HG03571 (cell line): ENCODE measurements at regions not wholly inside any gene's neighbourhood (a gene's known extent, or its start where the extent isn't known, plus 50 kb on each side); places are given as distances from the start of the nearest gene placed in this dataset.
A peak's percentile ranks its signal among the peaks of the same experiment; 100 is the strongest.
"Not testable (repeated sequence)": the region's sequence is repeated elsewhere in the genome, so short reads cannot be mapped to it uniquely, and the experiment has no call there.

Source experiments
- ATAC-seq: cut with Tn5 transposase; IDR thresholded peaks from one replicate; pipeline ENCODE4 v1.9.1; 2021; ENCODE audit not compliant: unreplicated experiment

DNA sequence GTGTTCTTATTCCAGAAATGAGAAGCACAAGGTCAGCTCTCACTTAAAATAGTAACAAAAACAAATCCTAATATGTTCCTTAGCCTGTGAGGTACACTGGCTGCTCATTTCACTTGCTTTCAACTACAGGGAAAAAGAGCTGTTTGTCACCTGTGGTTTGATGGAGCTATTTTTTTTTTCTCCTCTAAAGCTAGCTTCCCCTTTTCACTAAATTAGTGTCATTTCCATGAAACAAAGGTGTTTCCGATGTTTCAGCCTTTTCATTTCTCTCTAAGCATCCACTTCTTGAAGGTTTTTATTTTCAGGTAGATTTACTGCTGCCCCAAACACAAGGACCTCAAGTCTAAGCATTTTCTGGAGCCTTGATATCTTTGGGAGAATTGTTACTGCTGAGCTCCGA, 148.6 kb downstream of the RBMX2 start:
- ATAC-seq = no peak

DNA sequence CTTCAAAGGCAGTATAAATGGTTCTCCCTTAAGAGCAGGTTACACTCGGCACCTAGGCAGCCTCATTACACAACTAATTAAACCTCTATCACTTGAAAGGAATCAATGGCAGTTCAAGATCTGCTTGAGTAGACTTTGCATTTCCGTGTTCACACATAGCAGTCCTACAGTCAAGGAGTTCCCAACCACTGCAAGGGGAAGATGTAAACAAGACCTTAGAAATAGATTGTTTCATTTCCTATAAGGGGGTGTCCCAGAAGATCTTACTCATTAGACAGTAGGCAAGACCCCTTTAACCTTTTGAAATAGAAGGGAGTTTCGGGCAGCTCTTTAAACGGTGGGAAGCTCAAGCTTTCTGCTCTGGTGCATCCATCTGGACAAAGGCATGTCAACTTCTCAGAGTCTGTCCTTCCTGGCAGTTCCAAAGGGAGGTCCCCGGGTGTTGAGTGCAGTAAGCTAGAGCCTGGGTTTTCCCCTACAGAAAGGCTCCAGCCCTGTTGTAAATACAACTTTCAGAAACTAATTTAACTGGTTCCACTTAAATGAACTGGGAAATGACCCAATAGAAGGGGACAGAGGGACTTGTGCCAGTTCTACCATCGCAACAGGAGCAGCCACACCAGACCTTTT, 150.8 kb downstream of the RBMX2 start:
- ATAC-seq = no peak

DNA sequence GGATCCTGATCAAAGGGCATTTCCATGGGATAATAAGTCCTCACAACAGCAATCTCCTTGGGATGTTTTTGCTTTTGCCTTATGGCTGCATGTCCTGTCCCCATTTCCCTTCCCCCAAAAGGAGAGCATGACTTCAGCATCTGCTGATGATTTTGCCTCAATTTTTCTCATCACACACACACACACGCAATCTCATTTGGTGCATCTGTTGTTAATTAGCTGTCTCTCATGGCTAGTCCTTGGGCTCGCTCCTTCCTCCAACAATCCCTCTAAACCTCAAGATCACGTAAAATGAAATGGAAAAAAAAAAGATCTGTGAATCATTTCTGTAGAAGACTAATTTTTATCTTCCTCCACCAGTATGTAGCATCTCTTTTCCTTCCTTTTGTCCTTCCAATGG, 153.6 kb downstream of the RBMX2 start:
- no peak for ATAC-seq

DNA sequence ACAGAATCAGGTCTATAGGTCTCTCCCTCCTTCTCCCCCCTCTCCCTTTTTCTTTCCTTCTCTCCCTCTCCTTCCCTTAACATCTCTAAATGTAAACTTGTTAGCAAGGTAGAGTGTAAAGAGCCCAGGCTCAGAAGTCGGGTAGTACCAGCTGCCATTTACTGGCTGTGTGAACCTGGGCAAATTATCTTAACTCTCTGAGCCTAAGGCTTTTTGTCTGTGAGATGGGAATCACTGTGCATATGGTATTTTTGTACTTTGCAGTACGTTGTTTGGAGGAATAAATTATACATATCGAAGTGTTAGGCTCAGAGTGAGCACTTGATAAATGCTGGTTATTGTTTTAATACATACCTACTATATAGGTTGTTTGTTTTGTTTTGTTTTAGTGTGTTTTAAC, 154.0 kb downstream of the RBMX2 start:
- ATAC-seq = no peak

DNA sequence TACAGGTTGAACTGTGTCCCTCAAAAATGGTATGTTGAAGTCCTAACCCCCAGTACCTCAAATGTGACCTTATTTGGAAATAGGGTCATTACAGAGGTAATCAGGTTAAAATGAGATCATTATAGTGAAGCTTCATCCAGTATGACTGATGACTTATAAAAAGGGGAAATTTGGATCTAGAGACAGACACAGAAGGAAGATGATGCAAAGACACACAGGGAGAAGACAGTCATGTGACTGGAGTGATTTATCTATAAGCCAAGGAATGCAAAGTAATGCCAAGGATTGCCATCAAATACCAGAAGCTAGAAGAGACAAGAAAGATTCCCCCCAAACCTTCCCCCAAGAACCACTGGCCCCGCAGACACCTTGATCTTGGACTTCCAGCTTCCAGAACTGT, 155.2 kb downstream of the RBMX2 start:
- no peak for ATAC-seq

DNA sequence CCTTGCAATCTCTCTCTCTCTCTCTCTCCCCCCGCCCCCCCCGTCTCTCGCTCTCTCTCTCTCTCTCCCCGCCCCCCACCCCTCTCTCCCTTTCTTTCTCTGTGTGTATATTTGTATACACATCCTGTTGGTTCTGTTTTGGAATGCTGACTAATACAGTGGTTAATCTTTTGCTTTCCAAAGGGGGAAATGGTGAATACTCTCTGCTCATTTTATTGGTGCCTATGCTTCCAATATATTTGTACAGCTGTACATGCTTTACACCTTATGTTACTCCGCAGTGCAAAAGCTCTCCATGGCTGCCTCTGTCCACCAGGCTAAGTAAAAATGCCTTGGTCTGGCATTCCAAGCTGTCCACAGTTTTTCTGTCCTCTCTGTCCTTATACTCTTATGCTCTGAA, 158.8 kb downstream of the RBMX2 start:
- no peak for ATAC-seq

DNA sequence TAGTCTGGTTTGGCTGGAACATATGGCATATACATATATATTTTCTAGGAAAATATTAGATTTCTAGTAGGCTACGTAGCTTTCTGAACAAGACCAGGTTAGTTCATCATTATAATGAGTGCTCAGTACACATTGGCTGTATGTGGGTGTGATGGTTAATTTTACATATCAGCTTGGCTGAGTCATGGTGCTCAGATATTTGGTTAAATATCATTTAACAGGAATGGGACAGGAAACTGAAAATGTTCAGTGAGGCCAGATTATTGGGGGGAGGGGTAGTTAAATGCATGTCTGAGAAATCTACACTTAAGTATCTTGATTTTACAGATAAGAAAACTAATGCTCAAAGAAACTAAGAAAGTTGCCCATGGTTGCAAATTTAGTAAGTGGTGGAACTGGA, 160.1 kb downstream of the RBMX2 start:
- ATAC-seq = no peak

DNA sequence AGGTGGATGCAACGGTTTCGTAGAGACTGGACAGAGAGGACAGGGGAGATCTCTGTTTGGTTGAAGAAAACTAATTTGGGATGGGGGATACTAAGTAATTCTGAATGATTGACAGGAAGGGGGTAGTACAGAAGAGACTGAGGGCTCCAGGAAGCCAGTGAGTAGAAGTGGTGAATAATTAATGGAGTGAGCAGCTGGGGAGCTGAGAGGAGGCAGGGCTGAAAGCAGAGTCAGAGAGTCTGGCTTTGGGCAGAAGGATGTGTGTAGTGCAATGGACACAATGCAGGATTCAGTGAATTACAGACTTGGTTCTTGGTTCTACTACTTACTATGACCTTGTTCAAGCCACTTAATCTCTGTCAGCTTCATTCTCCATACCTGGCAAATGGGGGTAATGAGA, 161.7 kb downstream of the RBMX2 start:
- ATAC-seq = peak; percentile 53

DNA sequence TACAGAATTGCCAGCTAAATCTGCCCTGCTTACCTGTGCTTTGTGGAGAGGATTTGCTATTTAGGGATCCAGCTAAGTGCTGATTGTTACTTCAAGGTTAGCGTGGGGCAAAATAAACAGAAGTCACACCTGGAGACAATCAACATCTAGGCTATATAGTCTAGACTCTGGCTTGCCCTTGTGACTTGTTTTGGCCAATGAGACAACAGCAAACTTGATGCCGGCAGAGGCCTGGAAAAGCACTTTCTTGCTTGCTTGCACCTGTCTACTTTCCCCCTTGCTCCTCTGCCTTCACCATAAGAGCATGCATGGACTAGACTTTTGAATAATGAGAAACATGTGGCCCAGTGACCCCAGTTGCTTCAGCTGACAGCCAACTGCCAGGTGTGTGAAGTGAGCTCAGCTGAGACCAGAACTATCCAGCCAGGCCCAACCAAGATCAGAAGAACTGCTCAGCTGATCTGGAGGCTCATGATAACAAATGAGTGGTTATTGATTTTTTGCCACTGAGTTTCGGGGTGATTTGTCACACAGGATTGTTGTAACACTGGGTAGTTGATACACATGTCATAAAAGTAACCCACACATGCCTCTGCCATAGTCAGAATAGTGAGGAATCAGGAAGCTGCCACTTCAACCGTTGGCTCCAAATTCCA, 164.4 kb downstream of the RBMX2 start:
- no peak for ATAC-seq

DNA sequence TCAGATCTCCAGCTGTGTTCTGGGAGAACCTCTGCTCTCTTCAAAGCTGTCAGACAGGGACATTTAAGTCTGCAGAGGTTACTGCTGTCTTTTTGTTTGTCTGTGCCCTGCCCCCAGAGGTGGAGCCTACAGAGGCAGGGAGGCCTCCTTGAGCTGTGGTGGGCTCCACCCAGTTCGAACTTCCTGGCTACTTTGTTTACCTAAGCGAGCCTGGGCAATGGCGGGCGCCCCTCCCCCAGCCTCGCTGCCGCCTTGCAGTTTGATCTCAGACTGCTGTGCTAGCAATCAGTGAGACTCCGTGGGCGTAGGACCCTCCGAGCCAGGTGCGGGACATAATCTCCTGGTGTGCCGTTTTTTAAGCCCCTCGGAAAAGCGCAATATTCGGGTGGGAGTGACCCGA, 171.2 kb downstream of the RBMX2 start:
- not testable (repeated sequence) for ATAC-seq
